Tibial nerve (tissue), 4 donors: ENCODE measurements at regions not wholly inside any gene's neighbourhood (a gene's known extent, or its start where the extent isn't known, plus 50 kb on each side); places are given as distances from the start of the nearest gene placed in this dataset.

Source experiments
- EP300 ChIP-seq, 2 donors: sonication (generic); formaldehyde crosslinking; IDR thresholded peaks; one replicate each; pipeline ENCODE4 v1.6.1; 2017; ENCODE audit warnings: antibody characterized with exemption in 2 of 2, mild to moderate bottlenecking in 1 of 2
- TF ChIP-seq, protein P1 (sequence below), 5 experiments: fragments of 200-600 bp in 3 of 5; fragments of 450-650 bp in 2 of 5; sonication (generic) in 3 of 5; IDR thresholded peaks; one replicate each; pipeline ENCODE4 v1.5.1; 2016 to 2019; ENCODE audit warnings: antibody characterized with exemption in 5 of 5, mild to moderate bottlenecking in 3 of 5, moderate library complexity in 2 of 5

DNA sequence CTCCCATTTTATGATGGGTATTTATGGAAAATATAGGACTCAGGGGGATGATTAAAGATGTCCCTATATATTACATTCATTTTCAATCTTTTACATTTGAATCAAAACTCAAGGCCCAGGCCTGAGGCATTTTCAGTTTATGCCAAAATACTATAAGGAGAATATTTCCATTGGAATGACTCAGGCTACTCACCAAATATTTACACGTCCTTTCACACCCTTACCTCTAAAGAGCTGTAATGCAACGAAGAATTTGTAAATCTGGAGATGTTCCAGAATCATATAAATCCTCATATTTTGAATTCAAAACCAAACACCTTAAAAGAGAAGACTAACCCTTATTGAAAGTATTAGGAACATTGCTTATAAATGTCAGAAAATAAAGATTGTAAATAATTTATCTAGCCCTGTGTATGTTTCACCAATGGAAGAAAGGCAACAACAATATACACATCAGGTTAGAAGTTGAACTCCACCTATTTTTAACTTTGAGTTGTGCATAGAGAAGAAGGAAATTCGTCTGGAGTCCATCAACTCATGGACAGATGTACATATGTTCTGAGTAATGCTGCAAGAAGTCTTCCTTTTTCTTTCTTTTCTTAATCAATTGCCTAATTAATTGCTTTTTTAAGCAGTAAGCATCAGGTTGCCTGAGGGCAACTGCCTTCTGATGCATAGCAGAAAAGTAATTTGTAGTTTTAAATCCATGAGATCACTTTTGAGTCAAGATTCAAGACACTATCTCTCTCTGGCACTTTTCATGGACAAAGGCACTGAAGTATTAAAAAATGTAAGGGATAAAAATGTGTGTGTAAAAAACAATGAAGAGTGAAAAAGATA lies 579.3 kb upstream of the RGMB start:
- TF ChIP-seq, protein P1, sequence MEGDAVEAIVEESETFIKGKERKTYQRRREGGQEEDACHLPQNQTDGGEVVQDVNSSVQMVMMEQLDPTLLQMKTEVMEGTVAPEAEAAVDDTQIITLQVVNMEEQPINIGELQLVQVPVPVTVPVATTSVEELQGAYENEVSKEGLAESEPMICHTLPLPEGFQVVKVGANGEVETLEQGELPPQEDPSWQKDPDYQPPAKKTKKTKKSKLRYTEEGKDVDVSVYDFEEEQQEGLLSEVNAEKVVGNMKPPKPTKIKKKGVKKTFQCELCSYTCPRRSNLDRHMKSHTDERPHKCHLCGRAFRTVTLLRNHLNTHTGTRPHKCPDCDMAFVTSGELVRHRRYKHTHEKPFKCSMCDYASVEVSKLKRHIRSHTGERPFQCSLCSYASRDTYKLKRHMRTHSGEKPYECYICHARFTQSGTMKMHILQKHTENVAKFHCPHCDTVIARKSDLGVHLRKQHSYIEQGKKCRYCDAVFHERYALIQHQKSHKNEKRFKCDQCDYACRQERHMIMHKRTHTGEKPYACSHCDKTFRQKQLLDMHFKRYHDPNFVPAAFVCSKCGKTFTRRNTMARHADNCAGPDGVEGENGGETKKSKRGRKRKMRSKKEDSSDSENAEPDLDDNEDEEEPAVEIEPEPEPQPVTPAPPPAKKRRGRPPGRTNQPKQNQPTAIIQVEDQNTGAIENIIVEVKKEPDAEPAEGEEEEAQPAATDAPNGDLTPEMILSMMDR (IDR thresholded peaks at IDR 0.05), result no peak
- TF ChIP-seq EP300 (IDR thresholded peaks at IDR 0.05), result no peak
